ENCODE measurements at regions not wholly inside any gene's neighbourhood (a gene's known extent, or its start where the extent isn't known, plus 50 kb on each side); places are given as distances from the start of the nearest gene placed in this dataset.

GRCh38 chr2:37556256-37556655 is 115.2 kb downstream of the CDC42EP3 start:
- TF ChIP-seq EZH2 (IDR thresholded peaks at IDR 0.05; ENCODE audit: low read depth, low read length, severe bottlenecking) = no peak
- no peak for TF ChIP-seq POLR2A (IDR thresholded peaks at IDR 0.05; ENCODE audit: control extremely low read depth in 1 of 2, low read depth in 2 of 2, low read length in 2 of 2)
- no peak for TF ChIP-seq MAX (IDR thresholded peaks at IDR 0.05)
- TF ChIP-seq ASH2L (IDR thresholded peaks at IDR 0.05; ENCODE audit: low read length) = no peak
- TF ChIP-seq CTCF (IDR thresholded peaks at IDR 0.05; ENCODE audit: control extremely low read depth in 1 of 3, insufficient read depth in 1 of 3, low read depth in 1 of 3, low read length in 3 of 3) = no peak
- no peak for TF ChIP-seq SIN3A (conservative IDR thresholded peaks at IDR 0.05 in 1 of 2, IDR thresholded peaks at IDR 0.05 in 1 of 2; ENCODE audit: low read depth in 1 of 2, low read length in 2 of 2)
- no peak for TF ChIP-seq KDM5A (IDR thresholded peaks at IDR 0.05; ENCODE audit: low read length)
- TF ChIP-seq POLR2AphosphoS5 (IDR thresholded peaks at IDR 0.05; ENCODE audit: low read depth, low read length) = no peak
- no peak for TF ChIP-seq E2F6 (IDR thresholded peaks at IDR 0.05)
- TF ChIP-seq EP300 (IDR thresholded peaks at IDR 0.05; ENCODE audit: borderline replicate concordance in 1 of 2, low read depth in 2 of 2, low read length in 2 of 2) = no peak
- TF ChIP-seq RNF2 (IDR thresholded peaks at IDR 0.05; ENCODE audit: borderline replicate concordance, low read depth, low read length, missing control alignments, poor library complexity, severe bottlenecking) = no peak
- no peak for TF ChIP-seq NANOG (IDR thresholded peaks at IDR 0.05; ENCODE audit: insufficient read depth, low read depth, low read length, poor library complexity, severe bottlenecking)
- no peak for TF ChIP-seq GABPA (IDR thresholded peaks at IDR 0.05; ENCODE audit: borderline replicate concordance, insufficient read depth, low read length)
- no peak for TF ChIP-seq JUND (IDR thresholded peaks at IDR 0.05; ENCODE audit: low read length)

Measured in H1 (cell line).